ENCODE measurements at regions not wholly inside any gene's neighbourhood (a gene's known extent, or its start where the extent isn't known, plus 50 kb on each side); places are given as distances from the start of the nearest gene placed in this dataset.

- Histone ChIP-seq H4K5ac (ENCODE audit: low read depth, low read length) (no peak overlapping the region), H4K20me1 (ENCODE audit: insufficient read depth, low read length) (no peaks in the 10 kb centered on the region), H3K4me3 (ENCODE audit: insufficient read depth, low read depth, low read length) (no peak overlapping the region), H2AK5ac (ENCODE audit: low read depth, low read length) (no peak overlapping the region), H3K14ac (replicated peaks; ENCODE audit: low read depth, low read length) (no peak overlapping the region), H4K8ac (ENCODE audit: low read depth in 2 of 2, low read length in 2 of 2) (no peak overlapping the region), H3K9me1 (ENCODE audit: insufficient read depth, low read length) (no peaks in the 10 kb centered on the region), H2BK120ac (ENCODE audit: low read depth, low read length) (no peak overlapping the region), H3K56ac (ENCODE audit: extremely low read depth, insufficient read depth, low read length) (no peak overlapping the region), H2BK20ac (ENCODE audit: low read depth, low read length) (no peak overlapping the region), H3K36me3 (ENCODE audit: control insufficient read depth, insufficient read depth, low read length) (no peaks in the 10 kb centered on the region), H3K9ac (ENCODE audit: low read depth, low read length) (no peak overlapping the region), H2AFZ (replicated peaks; ENCODE audit: low read length, poor library complexity) (no peak overlapping the region), H3K9me3 (ENCODE audit: control insufficient read depth, insufficient read depth, low read length) (peaks cover 14% of the 10 kb centered on the region), H3K79me1 (ENCODE audit: low read depth in 1 of 2, low read length in 2 of 2) (no peaks in the 10 kb centered on the region), H2BK15ac (ENCODE audit: low read depth, low read length) (no peak overlapping the region), H3K4me2 (ENCODE audit: low read depth, low read length) (no peak overlapping the region), H4K91ac (ENCODE audit: insufficient read depth, low read depth, low read length) (no peak overlapping the region), H3K23ac (ENCODE audit: low read depth, low read length) (no peak overlapping the region), H3K27me3 (ENCODE audit: control insufficient read depth, insufficient read depth, low read length) (no peaks in the 10 kb centered on the region), H2AK9ac (replicated peaks; ENCODE audit: low read depth, low read length, poor library complexity) (no peak overlapping the region), H3K4me1 (ENCODE audit: control insufficient read depth, insufficient read depth, low read length) (no peaks in the 10 kb centered on the region), H3K18ac (ENCODE audit: low read depth, low read length) (no peak overlapping the region), H3K27ac (ENCODE audit: insufficient read depth, low read length) (no peak overlapping the region), H3K4ac (ENCODE audit: low read depth, low read length) (no peak overlapping the region), H2BK5ac (ENCODE audit: low read depth, low read length, poor library complexity, severe bottlenecking) (no peak overlapping the region)
- ChIA-PET POLR2A (ENCODE audit: unreplicated experiment) (no interaction called here), CTCF (no interaction called here)
- no TSS peak for BruUV-seq (replicated peaks)
- no peak for DNase-seq
- no peak for ATAC-seq (ENCODE audit: low read depth)
- TF ChIP-seq NFE2L2 (IDR thresholded peaks at IDR 0.05; ENCODE audit: low read depth, low read length) (no peak), CHD1 (IDR thresholded peaks at IDR 0.05; ENCODE audit: low read depth, low read length) (no peak), MAZ (IDR thresholded peaks at IDR 0.05; ENCODE audit: borderline replicate concordance, low read depth, low read length) (no peak), CEBPB (IDR thresholded peaks at IDR 0.05; ENCODE audit: low read depth, low read length) (no peak), BHLHE40 (IDR thresholded peaks at IDR 0.05; ENCODE audit: low read depth, low read length) (no peak), POLR2A (IDR thresholded peaks at IDR 0.05; ENCODE audit: low read depth, low read length) (no peak), RFX5 (IDR thresholded peaks at IDR 0.05; ENCODE audit: low read depth, low read length) (no peak), RAD21 (IDR thresholded peaks at IDR 0.05; ENCODE audit: low read length) (no peak), MXI1 (IDR thresholded peaks at IDR 0.05; ENCODE audit: borderline replicate concordance, low read depth, low read length) (no peak)
- no CpG with 5 or more reads among the region's 7 CpGs for WGBS, 2 experiments (ENCODE audit: extremely low coverage in 2 of 2, insufficient read length in 1 of 2)
- dilution Hi-C loops (cut with HindIII; ENCODE audit: low sequenced_read_pairs, unreplicated experiment) (no loop called here), intact Hi-C loops (cut with micrococcal nuclease) (no loop called here), in situ Hi-C loops (cut with MboI; ENCODE audit: low sequenced_read_pairs) (no loop called here)
Observed at GRCh38 chr15:97750060-97750459, 210.4 kb upstream of the ARRDC4 start.

Measured in IMR-90 (cell line).